GM21515 (cell line): ENCODE measurements at regions not wholly inside any gene's neighbourhood (a gene's known extent, or its start where the extent isn't known, plus 50 kb on each side); places are given as distances from the start of the nearest gene placed in this dataset.

Source experiments
- ATAC-seq: cut with Tn5 transposase; IDR thresholded peaks from one replicate; pipeline ENCODE4 v1.9.1; 2021; ENCODE audit not compliant: unreplicated experiment

- ATAC-seq, result no peak
Measured at GRCh38 chr5:142509026-142509425, 176.9 kb downstream of the FGF1 start.

- no peak for ATAC-seq
Measured at GRCh38 chr5:142508591-142508990, 177.3 kb downstream of the FGF1 start.

GRCh38 chr5:142507531-142508372 lies 178.1 kb downstream of the FGF1 start:
- ATAC-seq, result no peak

- no peak for ATAC-seq
Measured at GRCh38 chr5:142506756-142507155, 179.1 kb downstream of the FGF1 start.

- ATAC-seq, result no peak
Measured at GRCh38 chr5:142506046-142506445, 179.8 kb downstream of the FGF1 start.

- no peak for ATAC-seq
Measured at GRCh38 chr5:142501890-142502289, 177.1 kb upstream of the SPRY4 start.

GRCh38 chr5:142500227-142500905 lies 175.5 kb upstream of the SPRY4 start:
- ATAC-seq, result no peak

- no peak for ATAC-seq
Measured at GRCh38 chr5:142499591-142500226, 174.9 kb upstream of the SPRY4 start.

- no peak for ATAC-seq
Measured at GRCh38 chr5:142498298-142498697, 173.5 kb upstream of the SPRY4 start.

GRCh38 chr5:142495531-142495930 lies 170.7 kb upstream of the SPRY4 start:
- ATAC-seq, result no peak

- no peak for ATAC-seq
Measured at GRCh38 chr5:142493875-142494518, 169.2 kb upstream of the SPRY4 start.

GRCh38 chr5:142492781-142493281 lies 168.0 kb upstream of the SPRY4 start:
- no peak for ATAC-seq

GRCh38 chr5:142491679-142492078 lies 166.9 kb upstream of the SPRY4 start:
- ATAC-seq, result no peak

GRCh38 chr5:142491270-142491669 lies 166.4 kb upstream of the SPRY4 start:
- no peak for ATAC-seq

- ATAC-seq, result no peak
Measured at GRCh38 chr5:142486581-142486980, 161.8 kb upstream of the SPRY4 start.

- no peak for ATAC-seq
Measured at GRCh38 chr5:142486020-142486419, 161.2 kb upstream of the SPRY4 start.

GRCh38 chr5:142484821-142485387 lies 160.1 kb upstream of the SPRY4 start:
- no peak for ATAC-seq

GRCh38 chr5:142482207-142482606 lies 157.4 kb upstream of the SPRY4 start:
- no peak for ATAC-seq

GRCh38 chr5:142481410-142481809 lies 156.6 kb upstream of the SPRY4 start:
- no peak for ATAC-seq

- no peak for ATAC-seq
Measured at GRCh38 chr5:142479854-142480519, 155.2 kb upstream of the SPRY4 start.
